ENCODE measurements at regions not wholly inside any gene's neighbourhood (a gene's known extent, or its start where the extent isn't known, plus 50 kb on each side); places are given as distances from the start of the nearest gene placed in this dataset.
"Not testable (repeated sequence)": the region's sequence is repeated elsewhere in the genome, so short reads cannot be mapped to it uniquely, and the experiment has no call there.

- DNase-seq: no peak
- H3K9me3 ChIP-seq: no peaks in the 10 kb centered on the region
- no peak for TF ChIP-seq CTCF (IDR thresholded peaks at IDR 0.05)
- peak; percentile 7 to 46 for ATAC-seq
- intact Hi-C loops (cut with DNase I): no loop called here
- H3K27ac ChIP-seq: no peak overlapping the region
- no peaks in the 10 kb centered on the region for H3K4me1 ChIP-seq
- no peaks in the 10 kb centered on the region for H3K27me3 ChIP-seq (ENCODE audit: low read depth)
- H3K36me3 ChIP-seq: no peaks in the 10 kb centered on the region
- no peak overlapping the region for H3K4me3 ChIP-seq
These were observed 839.9 kb upstream of the TENM4 start for GRCh38 chr11:80280737-80281136.

- DNase-seq (no peak), ATAC-seq (no peak)
- Histone ChIP-seq H3K4me3 (no peak overlapping the region), H3K27me3 (ENCODE audit: low read depth) (no peaks in the 10 kb centered on the region), H3K36me3 (no peaks in the 10 kb centered on the region), H3K4me1 (no peaks in the 10 kb centered on the region), H3K9me3 (no peaks in the 10 kb centered on the region), H3K27ac (no peak overlapping the region)
- TF ChIP-seq CTCF (IDR thresholded peaks at IDR 0.05): no peak
- intact Hi-C loops (cut with DNase I): no loop called here
These were observed 820.9 kb upstream of the TENM4 start for GRCh38 chr11:80261776-80262175.

GRCh38 chr11:80257319-80258015 lies 816.6 kb upstream of the TENM4 start:
- intact Hi-C loops (cut with DNase I): not testable (repeated sequence)

GRCh38 chr11:80255021-80255420 lies 814.2 kb upstream of the TENM4 start:
- H3K4me1 ChIP-seq: no peaks in the 10 kb centered on the region
- ATAC-seq (no peak), DNase-seq (no peak)
- no peak overlapping the region for H3K4me3 ChIP-seq
- no peak for TF ChIP-seq CTCF (IDR thresholded peaks at IDR 0.05)
- H3K27ac ChIP-seq: no peak overlapping the region
- no peaks in the 10 kb centered on the region for H3K27me3 ChIP-seq (ENCODE audit: low read depth)
- intact Hi-C loops (cut with DNase I): no loop called here
- no peaks in the 10 kb centered on the region for H3K9me3 ChIP-seq
- H3K36me3 ChIP-seq: no peaks in the 10 kb centered on the region

More at GRCh38 chr11:80257319-80258015, 816.6 kb upstream of the TENM4 start:
- not testable (repeated sequence) for ATAC-seq; H3K27ac ChIP-seq; H3K27me3 ChIP-seq (ENCODE audit: low read depth); H3K4me3 ChIP-seq; H3K4me1 ChIP-seq; DNase-seq; H3K36me3 ChIP-seq; H3K9me3 ChIP-seq

GRCh38 chr11:80241766-80242165 lies 800.9 kb upstream of the TENM4 start:
- ATAC-seq (no peak), DNase-seq (no peak)
- Histone ChIP-seq H3K27ac (no peak overlapping the region), H3K4me3 (no peak overlapping the region), H3K36me3 (no peaks in the 10 kb centered on the region), H3K4me1 (no peaks in the 10 kb centered on the region), H3K9me3 (no peaks in the 10 kb centered on the region), H3K27me3 (ENCODE audit: low read depth) (no peaks in the 10 kb centered on the region)
- intact Hi-C loops (cut with DNase I): no loop called here
- no peak for TF ChIP-seq CTCF (IDR thresholded peaks at IDR 0.05)

- TF ChIP-seq CTCF (IDR thresholded peaks at IDR 0.05): no peak
- H3K27me3 ChIP-seq (ENCODE audit: low read depth): no peaks in the 10 kb centered on the region
- intact Hi-C loops (cut with DNase I): no loop called here
- H3K4me3 ChIP-seq: no peak overlapping the region
- H3K9me3 ChIP-seq: peaks cover 4% of the 10 kb centered on the region
- DNase-seq (no peak), ATAC-seq (no peak)
- no peaks in the 10 kb centered on the region for H3K4me1 ChIP-seq
- H3K27ac ChIP-seq: no peak overlapping the region
- no peaks in the 10 kb centered on the region for H3K36me3 ChIP-seq
These were observed 799.4 kb upstream of the TENM4 start for GRCh38 chr11:80240245-80240644.

All from lower lobe of right lung (tissue), 2 donors.